ENCODE measurements at regions not wholly inside any gene's neighbourhood (a gene's known extent, or its start where the extent isn't known, plus 50 kb on each side); places are given as distances from the start of the nearest gene placed in this dataset.

- DNase-seq (no peak), ATAC-seq (no peak)
- TF ChIP-seq CTCF (IDR thresholded peaks at IDR 0.05), result no peak
- Histone ChIP-seq H3K4me3 (no peak overlapping the region), H3K36me3 (no peaks in the 10 kb centered on the region), H3K27me3 (ENCODE audit: low read depth) (no peaks in the 10 kb centered on the region), H3K27ac (no peak overlapping the region), H3K9me3 (no peaks in the 10 kb centered on the region), H3K4me1 (no peaks in the 10 kb centered on the region)
- intact Hi-C loops (cut with DNase I), result no loop called here
Observed at GRCh38 chr1:82263396-82263795, 462.7 kb downstream of the ADGRL2 start.

GRCh38 chr1:82260666-82261065 lies 459.9 kb downstream of the ADGRL2 start:
- TF ChIP-seq CTCF (IDR thresholded peaks at IDR 0.05), result no peak
- DNase-seq (no peak), ATAC-seq (no peak)
- no peaks in the 10 kb centered on the region for H3K27me3 ChIP-seq (ENCODE audit: low read depth)
- H3K4me3 ChIP-seq, result no peak overlapping the region
- H3K36me3 ChIP-seq, result no peaks in the 10 kb centered on the region
- no peaks in the 10 kb centered on the region for H3K9me3 ChIP-seq
- H3K27ac ChIP-seq, result no peak overlapping the region
- intact Hi-C loops (cut with DNase I), result no loop called here
- no peaks in the 10 kb centered on the region for H3K4me1 ChIP-seq

- ATAC-seq (no peak), DNase-seq (no peak)
- no peak overlapping the region for H3K27ac ChIP-seq
- H3K4me1 ChIP-seq, result no peaks in the 10 kb centered on the region
- no peaks in the 10 kb centered on the region for H3K27me3 ChIP-seq (ENCODE audit: low read depth)
- intact Hi-C loops (cut with DNase I), result no loop called here
- no peaks in the 10 kb centered on the region for H3K9me3 ChIP-seq
- no peak for TF ChIP-seq CTCF (IDR thresholded peaks at IDR 0.05)
- H3K36me3 ChIP-seq, result no peaks in the 10 kb centered on the region
- H3K4me3 ChIP-seq, result no peak overlapping the region
Observed at GRCh38 chr1:82260051-82260450, 459.3 kb downstream of the ADGRL2 start.

GRCh38 chr1:82258887-82259286 lies 458.2 kb downstream of the ADGRL2 start:
- no peak for TF ChIP-seq CTCF (IDR thresholded peaks at IDR 0.05)
- no peak overlapping the region for H3K27ac ChIP-seq
- H3K27me3 ChIP-seq (ENCODE audit: low read depth), result no peaks in the 10 kb centered on the region
- intact Hi-C loops (cut with DNase I), result no loop called here
- no peak overlapping the region for H3K4me3 ChIP-seq
- no peaks in the 10 kb centered on the region for H3K9me3 ChIP-seq
- no peak for ATAC-seq
- no peak for DNase-seq
- no peaks in the 10 kb centered on the region for H3K4me1 ChIP-seq
- H3K36me3 ChIP-seq, result no peaks in the 10 kb centered on the region

GRCh38 chr1:82246050-82246449 lies 445.3 kb downstream of the ADGRL2 start:
- intact Hi-C loops (cut with DNase I), result no loop called here
- H3K27me3 ChIP-seq (ENCODE audit: low read depth), result no peaks in the 10 kb centered on the region
- H3K36me3 ChIP-seq, result no peaks in the 10 kb centered on the region
- DNase-seq (no peak), ATAC-seq (no peak)
- TF ChIP-seq CTCF (IDR thresholded peaks at IDR 0.05), result no peak
- no peaks in the 10 kb centered on the region for H3K4me1 ChIP-seq
- H3K9me3 ChIP-seq, result peaks cover 7% of the 10 kb centered on the region
- no peak overlapping the region for H3K27ac ChIP-seq
- no peak overlapping the region for H3K4me3 ChIP-seq
